GM12892 (cell line): ENCODE measurements at regions not wholly inside any gene's neighbourhood (a gene's known extent, or its start where the extent isn't known, plus 50 kb on each side); places are given as distances from the start of the nearest gene placed in this dataset.

Experiments used
- DNase-seq: peaks from one replicate; pipeline ENCODE4 v3.0.0; 2011; ENCODE audit not compliant: insufficient read length
- FAIRE-seq: peaks from 2 replicates; lab custom pipeline; 2011; peaks lifted over from hg19 to GRCh38; lab: Jason Lieb, UNC
- POLR2A ChIP-seq: IDR thresholded peaks from 2 replicates; pipeline ENCODE4 v1.6.1; 2011; ENCODE audit warnings: low read depth, low read length, control low read depth
- POLR2AphosphoS5 ChIP-seq: IDR thresholded peaks from 2 replicates; pipeline ENCODE4 v1.6.1; 2011; ENCODE audit warnings: low read depth, low read length, control low read depth
- TAF1 ChIP-seq: IDR thresholded peaks from 2 replicates; pipeline ENCODE4 v1.6.1; 2011; ENCODE audit warnings: low read depth, mild to moderate bottlenecking, control low read depth, low read length, borderline replicate concordance

- no peak for DNase-seq
- no peak for FAIRE-seq
- no peak for TF ChIP-seq TAF1
- no peak for TF ChIP-seq POLR2A
- TF ChIP-seq POLR2AphosphoS5 = no peak
Measured at GRCh38 chr2:3097804-3098203, 279.8 kb downstream of the EIPR1 start.

DNA sequence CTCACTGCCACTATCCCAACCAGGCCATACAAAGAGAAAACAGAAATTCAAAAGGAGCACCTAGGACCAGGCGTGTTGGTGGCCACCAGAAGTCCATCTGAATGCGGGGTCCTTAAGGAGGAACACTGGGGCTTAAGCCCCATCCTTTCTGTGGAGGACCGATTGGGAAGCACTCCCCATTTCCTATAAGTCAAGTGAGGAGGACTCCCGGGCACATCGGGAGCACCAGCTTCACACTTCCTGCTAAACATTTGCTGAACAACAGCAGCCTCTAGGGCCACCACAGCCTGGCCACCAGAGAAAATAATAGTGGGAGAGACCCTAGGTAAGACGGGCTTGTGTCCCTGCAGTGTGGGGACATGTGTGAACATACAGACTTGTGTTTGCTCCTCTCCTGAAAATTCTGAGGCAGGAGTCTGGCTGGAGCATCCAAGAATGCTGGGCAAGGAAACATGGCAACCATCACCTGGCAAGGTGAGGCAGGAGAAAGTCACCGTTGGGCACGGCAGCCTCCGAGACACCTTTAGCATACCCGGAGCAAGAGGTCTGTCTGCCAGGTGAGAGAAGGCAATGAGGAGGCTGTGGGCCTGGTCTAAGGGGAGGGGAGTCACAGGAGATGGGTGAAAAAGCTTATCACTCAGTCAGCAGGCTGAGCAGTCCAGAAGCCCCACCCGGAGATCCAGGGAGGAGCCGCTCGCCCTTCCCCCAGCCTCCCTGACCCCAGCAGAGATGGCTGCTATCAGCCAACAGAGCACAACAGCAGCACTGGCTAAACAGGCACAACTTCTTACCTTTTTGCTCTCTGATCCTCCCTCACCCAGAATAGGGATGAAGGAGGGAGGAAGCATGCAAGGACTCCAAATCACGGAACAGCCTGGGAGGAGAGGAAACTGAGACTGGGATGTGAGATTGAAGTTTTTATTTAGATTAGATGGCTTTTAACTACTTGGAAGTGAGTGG lies 282.3 kb downstream of the EIPR1 start:
- TF ChIP-seq TAF1 (no peak), POLR2AphosphoS5 (no peak), POLR2A (no peak)
- no peak for FAIRE-seq
- no peak for DNase-seq

- DNase-seq (no peak), FAIRE-seq (no peak)
- no peak for TF ChIP-seq POLR2AphosphoS5
- no peak for TF ChIP-seq POLR2A
- TF ChIP-seq TAF1 = no peak
Measured at GRCh38 chr2:3094318-3094717, 283.3 kb downstream of the EIPR1 start.

DNA sequence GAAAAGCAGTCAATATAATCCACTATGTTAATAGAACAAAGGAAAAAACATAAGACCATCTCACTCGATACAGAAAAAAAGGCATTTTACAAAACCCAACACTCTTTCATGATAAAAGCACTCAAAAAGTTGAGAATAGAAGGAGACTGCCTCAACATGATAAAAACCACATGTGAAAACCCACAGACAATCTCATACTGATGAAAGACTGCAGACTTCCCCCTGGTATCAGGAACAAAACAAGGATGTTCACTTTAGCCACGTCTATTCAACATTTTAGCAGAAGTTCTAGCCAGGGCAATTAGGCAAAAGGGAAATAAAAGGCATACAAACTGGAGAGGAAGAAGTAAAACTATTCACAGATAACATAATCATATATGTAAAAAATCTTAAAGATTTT lies 285.9 kb downstream of the EIPR1 start:
- no peak for TF ChIP-seq POLR2AphosphoS5
- no peak for TF ChIP-seq POLR2A
- DNase-seq (no peak), FAIRE-seq (no peak)

- FAIRE-seq (no peak), DNase-seq (no peak)
- TF ChIP-seq TAF1 (no peak), POLR2AphosphoS5 (no peak), POLR2A (no peak)
Measured at GRCh38 chr2:3082705-3083104, 294.9 kb downstream of the EIPR1 start.

DNA sequence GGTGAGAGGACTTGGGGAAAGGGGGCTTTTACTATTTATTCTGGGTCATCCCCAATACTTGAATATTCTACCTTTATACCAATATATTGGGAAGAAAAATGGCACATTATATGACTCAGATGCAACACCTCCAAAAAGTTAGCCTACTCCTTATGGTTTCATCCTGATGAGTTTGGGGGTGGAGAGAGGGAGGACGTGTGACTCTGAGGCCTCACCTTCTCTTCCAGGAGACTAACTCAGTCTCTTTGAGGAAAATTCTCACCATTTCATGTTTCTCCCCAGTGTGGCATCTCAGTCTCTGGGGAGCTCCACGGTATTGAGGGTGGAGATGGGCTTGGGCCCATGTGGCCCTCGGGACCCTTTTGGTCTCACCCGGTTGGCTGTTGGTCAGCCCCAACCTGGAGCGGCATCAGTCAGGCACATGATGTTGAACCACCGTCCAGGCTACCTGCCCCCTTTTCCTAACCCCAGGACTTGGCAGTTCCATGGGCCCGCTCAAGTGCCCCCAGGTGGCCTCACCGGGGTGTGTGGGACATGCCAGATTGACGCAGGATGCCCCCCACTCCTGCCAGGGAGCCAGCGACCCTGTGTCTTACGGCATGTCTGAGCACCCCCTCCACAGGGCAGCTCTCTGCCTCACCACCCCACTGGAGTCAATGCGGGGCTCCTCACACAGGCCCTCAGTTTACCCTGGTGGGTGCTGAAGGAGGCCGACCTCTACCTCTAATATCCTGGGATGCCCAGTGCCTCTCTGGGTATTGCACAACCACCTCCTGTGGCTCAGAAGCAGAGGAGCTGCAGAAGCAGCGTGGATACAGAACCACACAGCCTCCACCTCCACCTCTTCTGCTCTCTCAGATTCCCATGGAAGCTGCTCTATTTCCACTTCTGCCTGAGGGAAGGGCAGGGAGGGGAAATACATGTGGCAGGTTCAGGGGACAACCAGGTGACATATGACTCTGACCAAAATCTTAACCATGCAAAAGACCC lies 297.4 kb downstream of the EIPR1 start:
- FAIRE-seq (no peak), DNase-seq (no peak)
- TF ChIP-seq TAF1 (no peak), POLR2A (no peak), POLR2AphosphoS5 (no peak)

DNA sequence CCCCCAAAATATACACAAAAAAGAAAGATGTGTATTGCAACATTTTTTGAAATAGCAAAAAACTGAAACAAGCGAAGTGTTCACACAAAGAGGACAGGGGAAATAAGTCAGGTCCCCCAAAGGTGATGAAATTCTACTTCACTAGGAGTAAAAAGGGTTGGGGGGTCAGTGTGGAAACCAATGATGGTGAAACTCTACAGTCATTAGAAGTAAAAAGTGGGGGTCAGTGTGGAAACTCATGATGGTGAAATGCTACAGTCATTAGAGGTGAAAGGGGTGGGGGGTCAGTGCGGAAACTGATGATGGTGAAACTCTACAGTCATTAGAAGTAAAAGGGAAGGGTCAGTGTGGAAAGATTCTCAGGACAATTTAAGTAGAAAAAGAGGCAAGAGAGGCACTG lies 298.2 kb downstream of the EIPR1 start:
- DNase-seq (no peak), FAIRE-seq (no peak)

GRCh38 chr2:3078684-3079083 lies 298.9 kb downstream of the EIPR1 start:
- DNase-seq (no peak), FAIRE-seq (no peak)
- TF ChIP-seq POLR2AphosphoS5 (no peak), TAF1 (no peak), POLR2A (no peak)

More for the DNA sequence above, 298.2 kb downstream of the EIPR1 start:
- TF ChIP-seq POLR2AphosphoS5 = no peak
- TF ChIP-seq POLR2A = no peak
- no peak for TF ChIP-seq TAF1

- no peak for DNase-seq
- no peak for FAIRE-seq
- TF ChIP-seq TAF1 = no peak
- no peak for TF ChIP-seq POLR2A
- no peak for TF ChIP-seq POLR2AphosphoS5
Measured at GRCh38 chr2:3076848-3077642, 300.6 kb downstream of the EIPR1 start.

- FAIRE-seq = no peak
- DNase-seq = no peak
- TF ChIP-seq POLR2A = no peak
- TF ChIP-seq POLR2AphosphoS5 = no peak
- TF ChIP-seq TAF1 = no peak
Measured at GRCh38 chr2:3075991-3076340, 301.7 kb downstream of the EIPR1 start.

DNA sequence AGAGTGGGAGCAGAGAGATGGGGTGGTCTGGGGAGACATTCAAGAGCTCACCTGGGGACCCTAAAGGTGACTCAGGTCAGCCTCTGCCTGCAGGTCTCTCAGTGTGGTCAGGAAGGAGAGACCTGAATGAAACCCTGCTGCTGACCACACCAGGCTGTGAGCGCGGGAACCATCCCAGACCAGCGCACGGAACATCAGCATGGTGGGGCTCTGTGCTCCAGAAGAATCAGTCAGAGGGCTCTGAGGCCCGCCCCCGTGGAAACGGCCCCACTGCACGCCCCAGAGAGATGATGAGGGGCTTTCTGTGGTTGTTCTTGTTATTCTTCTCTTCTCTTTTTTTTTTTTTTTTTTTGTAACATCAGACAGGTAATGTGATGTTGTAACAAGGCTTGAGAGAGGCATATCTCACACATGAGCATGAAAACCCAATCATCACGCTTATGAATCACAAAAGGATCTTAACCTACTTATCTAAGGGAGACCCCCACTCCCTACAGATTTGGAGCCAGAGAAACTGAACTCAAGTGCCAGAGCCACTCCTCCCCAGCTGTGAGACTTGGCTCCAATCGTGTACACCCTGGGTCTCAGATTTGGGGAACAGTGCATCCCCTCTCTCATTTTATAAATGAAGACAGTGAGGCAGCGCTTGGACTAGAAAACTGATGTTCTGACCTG lies 302.2 kb downstream of the EIPR1 start:
- no peak for FAIRE-seq
- no peak for TF ChIP-seq POLR2AphosphoS5
- TF ChIP-seq POLR2A = no peak
- no peak for TF ChIP-seq TAF1
- DNase-seq = no peak
